ENCODE measurements at regions not wholly inside any gene's neighbourhood (a gene's known extent, or its start where the extent isn't known, plus 50 kb on each side); places are given as distances from the start of the nearest gene placed in this dataset.

DNA sequence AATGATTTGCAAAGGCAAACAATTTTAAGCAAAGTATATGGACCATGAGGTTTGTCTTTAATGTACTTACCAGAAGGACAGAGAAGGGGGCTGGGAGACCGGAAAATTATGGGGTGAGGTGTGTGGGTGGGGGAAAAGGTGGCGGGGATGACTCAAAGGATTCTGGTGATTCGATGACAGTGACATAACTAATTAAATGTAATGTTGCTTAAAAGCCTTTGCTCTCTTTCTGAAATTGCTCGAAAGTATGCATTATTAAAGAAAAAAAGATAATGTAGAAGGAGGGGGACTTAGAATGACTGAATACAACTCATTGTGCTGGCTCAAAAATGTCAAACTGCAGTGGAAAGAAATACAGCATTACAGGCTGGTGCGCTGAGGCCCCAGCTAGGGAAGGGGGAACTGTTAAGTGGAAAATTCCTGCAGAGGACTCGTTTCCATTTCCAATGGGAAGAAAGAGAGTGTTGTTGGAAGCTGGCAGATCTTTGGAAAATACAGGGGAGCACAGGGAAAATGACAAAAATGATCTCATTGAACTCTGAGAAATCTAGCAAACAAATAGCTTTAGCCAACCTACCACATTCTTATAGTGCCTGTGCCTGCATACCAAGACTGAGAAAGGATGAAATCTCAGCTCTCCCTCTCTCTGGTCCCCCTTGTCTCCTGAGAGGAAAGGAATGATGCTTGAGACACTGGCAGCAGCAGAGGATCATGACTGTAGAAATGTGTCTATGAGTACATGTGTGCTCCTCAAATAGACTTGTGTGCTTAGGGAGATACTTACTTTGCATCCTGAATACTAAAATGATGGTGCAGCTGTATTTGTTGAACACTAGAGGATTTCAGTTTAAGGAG, 632.4 kb downstream of the NYAP2 start:
- DNase-seq (ENCODE audit: low read depth in 2 of 2) = peak in 1 of 2 donors; percentile 34

DNA sequence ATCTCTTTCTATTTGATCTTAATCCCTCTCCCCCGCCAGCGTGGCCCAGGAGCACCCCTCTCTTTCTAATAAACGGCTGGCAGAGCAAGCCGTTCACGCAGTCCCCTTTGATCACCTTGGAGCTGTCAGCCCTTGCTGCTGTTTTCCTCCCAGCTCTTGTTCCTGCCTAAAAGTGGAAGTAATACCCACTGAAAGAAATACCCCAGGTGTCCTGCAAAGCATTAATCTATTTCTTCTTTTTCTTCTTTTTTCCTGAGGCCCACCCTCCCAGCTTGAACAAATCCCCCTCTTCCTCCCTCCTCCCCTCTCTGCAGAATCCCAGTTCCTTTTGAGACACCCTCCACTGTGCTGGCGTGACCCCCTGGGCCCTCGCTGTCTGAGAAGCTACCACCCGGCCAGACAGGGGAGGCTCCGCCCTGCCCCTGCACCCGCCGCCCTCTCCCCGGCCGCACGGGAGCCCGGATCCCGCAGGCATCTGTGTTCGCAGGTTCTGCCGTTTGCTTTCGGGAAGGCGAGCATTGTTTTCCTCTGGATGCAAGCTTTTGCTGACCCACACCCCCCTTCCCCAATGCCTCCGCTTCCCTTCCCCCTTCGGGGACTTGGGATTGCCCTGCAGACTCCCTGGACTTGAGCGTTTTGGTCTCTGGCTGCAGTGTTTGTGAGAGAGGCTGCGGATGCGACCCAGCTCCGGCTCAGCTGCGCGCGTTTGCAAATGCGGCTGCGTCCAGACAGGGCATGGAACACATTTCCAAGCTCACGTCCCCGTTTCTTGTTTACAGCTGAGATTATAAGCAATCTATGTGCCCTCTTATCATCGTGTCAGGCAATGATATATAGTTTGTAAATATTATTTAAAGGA, 631.5 kb downstream of the NYAP2 start:
- peak in 1 of 2 donors; percentile 11 for DNase-seq (ENCODE audit: low read depth in 2 of 2)

DNA sequence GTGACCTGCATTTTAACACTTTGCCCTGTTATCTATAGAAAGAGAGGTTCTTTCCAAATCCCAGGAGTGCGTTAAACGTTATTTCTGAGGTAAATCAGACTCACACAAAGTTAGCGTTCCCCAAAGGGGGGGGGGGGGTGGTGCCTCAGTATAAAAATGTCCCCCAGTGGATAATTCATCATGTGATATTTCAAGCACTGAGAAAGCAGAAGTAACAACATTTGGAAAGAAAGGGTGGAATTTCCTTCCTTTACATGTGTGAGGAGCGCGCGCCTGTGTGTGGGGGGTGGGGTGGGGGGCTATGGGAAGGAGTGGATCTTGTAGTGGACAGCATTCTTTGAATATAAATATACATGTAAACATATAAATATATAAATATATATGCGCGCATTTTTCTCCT, 630.9 kb downstream of the NYAP2 start:
- DNase-seq (ENCODE audit: low read depth in 2 of 2) = no peak

DNA sequence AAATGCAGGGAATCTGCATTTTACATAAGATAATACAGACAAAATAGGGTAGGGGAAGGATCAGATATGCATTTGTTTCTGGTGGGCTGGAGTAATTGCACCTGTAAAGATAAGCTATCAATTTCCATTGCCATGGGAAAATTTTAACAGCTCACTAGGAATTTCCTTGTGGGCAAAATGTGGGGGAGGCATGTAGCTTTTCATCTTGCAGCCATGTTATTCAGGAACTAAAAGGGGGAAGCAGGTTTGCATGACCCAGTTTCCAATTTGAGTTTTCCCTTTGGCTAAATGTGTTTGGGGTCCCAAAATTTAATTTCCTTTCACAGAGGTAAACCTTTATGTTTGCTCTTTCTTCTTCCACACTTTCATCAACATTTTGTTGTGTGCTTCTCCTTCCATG, 624.4 kb downstream of the NYAP2 start:
- DNase-seq (ENCODE audit: low read depth in 2 of 2) = no peak

DNA sequence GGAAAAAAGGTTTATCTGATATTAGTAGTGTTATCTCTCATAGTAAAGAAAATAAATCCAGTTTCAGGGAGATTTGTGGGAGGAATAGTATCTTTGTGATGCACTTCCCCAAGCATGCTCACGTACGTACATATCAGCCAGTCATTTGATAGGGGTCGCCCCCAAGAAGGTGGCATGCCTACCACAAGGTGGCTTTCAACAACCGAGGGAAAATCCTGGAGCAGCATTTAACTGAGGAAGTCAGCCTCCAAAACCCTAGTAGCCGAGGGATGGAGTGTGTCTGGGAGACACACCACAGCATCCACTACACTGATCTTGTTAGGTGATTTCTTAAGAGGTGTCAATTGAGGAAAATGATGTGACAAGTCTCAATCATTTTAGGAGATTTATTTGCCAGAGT, 623.9 kb downstream of the NYAP2 start:
- no peak for DNase-seq (ENCODE audit: low read depth in 2 of 2)

DNA sequence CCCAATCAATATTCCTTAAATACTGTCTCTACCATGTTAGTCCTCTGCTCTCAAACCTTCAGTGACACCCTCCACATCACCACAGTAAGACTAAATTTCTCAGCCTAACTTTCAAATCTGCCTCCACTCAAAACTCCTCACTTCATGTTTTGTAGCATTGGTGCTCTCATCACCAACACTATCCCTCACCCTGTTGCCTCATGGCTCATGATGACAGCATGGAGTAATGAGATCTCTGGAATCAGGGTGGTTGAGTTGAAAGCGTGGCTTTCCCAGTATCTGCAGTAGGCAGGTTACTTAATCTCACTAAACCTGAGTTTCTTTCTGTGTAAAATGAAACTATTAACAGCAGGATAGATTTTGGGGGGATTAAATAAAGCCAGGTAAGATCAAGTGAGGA, 621.4 kb downstream of the NYAP2 start:
- no peak for DNase-seq (ENCODE audit: low read depth in 2 of 2)

DNA sequence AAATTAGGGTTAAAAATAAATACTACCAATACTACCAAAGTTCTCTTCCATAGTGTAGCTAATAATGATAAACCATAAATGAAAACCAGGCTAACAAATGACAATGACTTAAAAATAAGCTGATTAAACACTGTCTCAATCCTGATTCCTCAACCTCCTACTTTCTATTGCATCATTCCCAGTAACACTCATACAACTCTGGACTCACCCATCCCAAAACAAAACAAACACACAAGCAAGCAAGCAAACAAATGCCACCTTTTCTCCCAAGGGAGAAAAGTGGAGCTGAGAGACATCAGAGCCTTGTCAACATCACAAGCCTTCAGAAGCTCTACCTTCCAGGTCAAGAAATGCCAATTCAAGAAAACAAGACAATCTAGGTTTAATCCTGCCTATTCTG, 620.7 kb downstream of the NYAP2 start:
- DNase-seq (ENCODE audit: low read depth in 2 of 2) = no peak

DNA sequence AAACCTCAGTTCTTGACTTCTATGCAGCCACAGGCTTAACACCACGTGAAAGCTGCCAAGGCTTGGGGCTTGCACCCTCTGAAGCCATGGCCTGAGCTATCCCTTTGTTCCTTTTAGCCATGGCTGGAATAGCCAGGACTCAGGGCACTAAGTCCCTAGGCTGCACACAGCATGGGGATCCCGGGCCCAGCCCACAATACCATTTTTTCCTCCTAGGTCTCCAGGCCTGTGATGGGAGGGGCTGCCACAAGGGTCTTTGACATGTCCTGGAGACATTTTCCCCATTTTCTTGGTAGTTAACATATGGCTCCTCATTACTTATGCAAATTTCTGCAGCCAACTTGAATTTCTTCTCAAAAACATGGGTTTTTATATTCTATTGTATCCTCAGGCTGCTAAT, 619.1 kb downstream of the NYAP2 start:
- DNase-seq (ENCODE audit: low read depth in 2 of 2) = no peak

DNA sequence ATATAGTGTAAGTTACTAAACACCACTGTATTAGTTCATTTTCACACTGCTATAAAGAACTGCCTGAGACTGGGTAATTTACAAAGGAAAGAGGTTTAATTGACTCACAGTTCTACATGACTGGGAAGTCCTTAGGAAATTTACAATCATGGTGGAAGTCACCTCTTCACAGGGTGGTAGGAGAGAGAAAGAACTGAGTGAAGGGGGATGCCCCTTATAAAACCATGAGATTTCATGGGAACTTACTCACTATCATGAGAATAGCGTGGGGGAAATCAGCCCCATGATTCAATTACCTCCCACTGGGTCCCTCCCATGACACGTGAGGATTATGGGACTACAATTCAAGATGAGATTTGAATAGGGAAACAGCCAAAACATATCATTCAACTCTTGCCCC, 618.0 kb downstream of the NYAP2 start:
- no peak for DNase-seq (ENCODE audit: low read depth in 2 of 2)

DNA sequence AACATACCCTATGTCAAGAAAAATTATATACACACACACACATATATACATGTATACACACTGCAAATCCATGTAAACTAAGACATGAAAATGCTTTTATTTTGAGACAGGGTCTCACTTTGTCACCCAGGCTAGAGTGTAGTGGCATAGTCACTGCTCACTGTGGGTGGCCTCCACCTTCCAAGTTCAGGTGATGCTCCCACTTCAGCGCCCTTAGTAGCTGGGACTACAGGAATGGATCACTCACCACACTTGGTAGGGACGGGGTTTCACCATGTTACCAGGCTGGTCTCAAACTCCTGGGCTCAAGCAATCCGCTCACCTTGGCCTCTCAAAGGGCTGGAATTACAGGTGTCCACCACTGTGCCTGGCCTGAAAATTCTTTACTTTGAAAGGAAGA, 617.6 kb downstream of the NYAP2 start:
- DNase-seq (ENCODE audit: low read depth in 2 of 2) = no peak

DNA sequence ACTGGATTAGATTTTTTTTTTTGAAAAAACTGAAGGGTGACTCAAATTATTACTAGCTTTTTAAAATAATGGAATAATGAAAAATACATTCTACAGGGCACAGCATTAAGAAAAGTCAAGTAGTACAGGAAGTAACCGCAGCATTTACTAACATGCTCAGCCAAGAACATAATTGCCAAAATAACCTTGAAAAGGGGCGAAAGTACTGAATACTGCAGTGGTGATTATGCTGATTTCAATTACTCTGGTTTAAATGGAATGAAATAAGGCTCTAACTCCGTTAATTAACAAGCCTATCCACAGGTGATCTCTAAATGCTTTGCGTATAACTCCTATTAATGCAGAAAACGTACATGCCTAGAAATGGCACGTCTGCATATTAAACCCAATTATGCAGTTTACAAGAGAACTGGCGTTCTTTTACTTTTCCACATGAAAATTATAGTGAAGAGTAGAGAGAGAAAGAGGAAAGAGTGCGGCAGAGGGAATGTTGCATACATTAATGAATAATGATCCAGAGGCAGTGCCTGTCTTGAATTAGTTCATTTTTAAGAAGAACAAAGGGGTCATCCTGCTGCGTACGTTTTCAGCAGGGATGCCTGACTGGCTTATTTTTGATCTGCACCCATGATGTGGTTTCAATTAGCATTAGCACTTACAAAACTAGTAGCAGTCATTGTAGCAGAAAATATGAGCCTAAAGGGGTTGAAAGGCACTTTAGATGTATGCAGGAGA, 612.4 kb downstream of the NYAP2 start:
- no peak for DNase-seq (ENCODE audit: low read depth in 2 of 2)

DNA sequence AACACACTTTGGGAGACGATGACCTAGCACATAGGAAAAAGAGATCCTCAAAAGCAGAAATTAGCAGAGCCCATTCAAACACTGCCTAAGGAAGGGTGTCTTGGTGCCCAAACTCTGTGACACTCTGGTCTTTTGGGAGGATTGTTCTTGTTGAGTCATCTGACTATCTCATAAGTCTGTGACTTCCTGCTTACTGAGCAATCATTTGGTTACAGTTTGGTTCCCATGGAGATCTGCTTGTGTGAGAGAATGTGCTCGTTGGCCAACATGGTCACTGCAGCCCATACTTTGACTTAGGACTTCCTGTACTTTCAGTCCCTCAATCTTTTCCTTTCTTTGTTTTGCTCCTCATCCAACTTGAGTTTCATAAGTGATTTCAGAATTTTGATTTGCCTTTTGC, 602.9 kb downstream of the NYAP2 start:
- no peak for DNase-seq (ENCODE audit: low read depth in 2 of 2)

DNA sequence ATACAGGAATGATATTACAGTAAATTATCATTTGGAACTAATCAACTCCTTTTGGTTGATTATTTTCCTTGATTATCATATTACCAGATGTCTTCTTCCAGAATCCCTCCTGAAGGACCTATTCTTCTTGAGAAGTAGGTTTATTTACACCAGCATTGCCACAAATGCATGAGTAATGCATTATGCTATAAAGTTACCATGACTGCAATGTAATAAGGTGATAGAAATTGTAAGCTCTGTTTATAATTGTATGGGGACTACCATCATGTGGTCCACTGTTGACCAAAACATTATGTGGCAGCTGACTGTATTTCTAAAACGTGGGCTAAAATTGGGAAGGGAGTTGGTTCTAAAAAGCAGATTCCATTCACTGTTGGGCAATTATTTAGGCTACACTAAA, 602.2 kb downstream of the NYAP2 start:
- no peak for DNase-seq (ENCODE audit: low read depth in 2 of 2)

DNA sequence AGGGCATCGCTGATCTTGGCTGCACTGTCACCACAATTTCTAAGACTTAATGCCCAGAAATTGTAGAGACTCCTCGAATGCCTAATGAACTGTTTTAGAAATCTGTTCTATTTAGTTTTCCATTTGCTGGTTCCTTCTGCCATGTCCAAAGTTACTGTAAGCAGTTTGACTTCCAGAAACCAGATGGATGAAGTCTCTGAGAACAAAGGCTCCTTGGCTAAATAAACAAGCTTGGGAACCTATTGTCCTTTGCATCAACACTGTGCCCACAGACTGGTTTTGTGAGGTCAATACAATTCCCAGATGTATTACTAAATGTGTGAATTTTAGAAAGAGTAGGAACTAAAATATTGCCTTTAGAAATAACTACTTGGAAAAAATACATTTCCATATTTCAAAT, 600.2 kb downstream of the NYAP2 start:
- DNase-seq (ENCODE audit: low read depth in 2 of 2) = no peak

DNA sequence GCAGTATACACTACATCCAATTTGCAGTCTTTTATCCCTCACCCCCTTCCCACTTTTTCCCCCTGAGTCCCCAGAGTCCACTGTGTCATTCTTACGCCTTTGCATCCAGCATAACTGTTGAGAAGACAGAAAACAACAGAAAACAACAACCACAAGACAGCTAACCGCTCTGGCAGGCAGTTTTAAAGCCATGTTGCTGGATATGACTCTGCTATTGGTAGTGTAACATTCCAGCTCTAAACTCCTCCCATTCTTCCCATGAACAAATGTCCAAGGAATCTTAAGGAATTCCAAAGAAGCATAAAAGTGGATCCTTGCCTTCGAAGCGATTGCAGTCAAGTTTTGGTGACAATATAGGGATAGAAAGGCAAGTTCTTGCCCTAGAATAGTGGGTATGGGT, 599.1 kb downstream of the NYAP2 start:
- no peak for DNase-seq (ENCODE audit: low read depth in 2 of 2)

DNA sequence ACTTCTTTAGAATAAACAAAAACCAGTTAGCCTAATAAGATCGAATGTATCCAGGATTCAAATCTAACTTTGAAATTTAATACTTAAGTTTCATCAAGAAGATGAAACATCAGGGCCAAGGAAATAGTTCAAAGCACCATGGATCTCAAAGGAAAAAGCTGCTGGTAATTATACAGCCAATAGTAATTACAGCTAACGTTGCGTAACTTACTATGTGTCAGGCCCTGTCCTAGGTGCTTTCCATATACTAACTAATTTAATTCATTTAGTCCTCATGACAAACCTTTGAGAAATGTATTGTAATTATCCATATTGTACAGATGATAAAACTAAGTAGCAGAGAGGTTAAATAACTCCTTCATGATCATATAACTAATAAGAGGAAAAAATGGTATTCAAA, 598.6 kb downstream of the NYAP2 start:
- DNase-seq (ENCODE audit: low read depth in 2 of 2) = no peak

DNA sequence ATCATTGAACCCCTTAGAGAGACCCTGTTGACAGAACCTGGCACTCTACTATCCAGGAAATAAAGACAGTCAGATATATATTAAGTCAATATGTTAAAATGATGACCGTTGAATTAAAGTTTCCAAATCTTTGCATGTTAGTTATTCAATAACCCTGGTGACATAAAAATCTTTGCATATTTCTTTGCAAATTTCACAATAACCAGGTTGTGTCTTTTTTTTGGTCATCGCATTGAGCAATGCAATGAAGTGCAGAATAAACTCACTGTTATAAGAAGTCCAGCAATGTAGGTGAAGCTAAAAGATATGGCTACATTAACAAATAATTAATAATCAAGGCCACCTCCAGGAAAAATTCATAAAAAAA, 596.9 kb downstream of the NYAP2 start:
- DNase-seq (ENCODE audit: low read depth in 2 of 2) = no peak

DNA sequence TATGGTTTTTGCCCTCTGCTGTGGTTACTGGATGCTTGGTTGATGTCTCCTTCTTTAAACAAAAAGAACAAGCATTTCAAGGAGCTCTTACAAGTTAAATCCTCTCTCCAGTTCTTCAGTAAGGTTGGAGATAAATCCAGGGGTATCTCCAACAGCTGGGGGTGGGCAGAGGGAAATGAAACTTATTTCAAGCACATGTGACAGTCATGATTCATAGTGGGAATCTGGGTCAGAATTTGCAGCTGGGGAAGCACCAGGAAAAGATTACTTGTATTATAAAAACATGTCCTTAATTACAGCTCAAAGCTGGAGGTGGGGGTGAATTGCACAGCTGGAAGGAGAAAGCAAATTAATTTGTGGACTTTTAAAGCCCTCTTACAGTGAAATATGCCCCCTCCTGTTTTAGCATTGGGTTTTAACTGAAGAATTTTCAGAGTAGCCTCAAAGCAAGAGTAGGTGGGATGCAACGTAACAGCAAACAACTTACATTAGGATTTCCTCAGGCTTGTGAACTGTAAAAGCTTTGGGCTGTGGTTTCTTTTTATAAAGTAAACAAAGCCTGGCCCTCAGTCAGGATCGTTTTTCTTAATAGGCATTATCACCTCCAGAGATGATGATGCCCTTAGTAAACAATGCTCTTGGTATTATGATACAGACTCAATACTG, 596.4 kb downstream of the NYAP2 start:
- DNase-seq (ENCODE audit: low read depth in 2 of 2) = no peak

DNA sequence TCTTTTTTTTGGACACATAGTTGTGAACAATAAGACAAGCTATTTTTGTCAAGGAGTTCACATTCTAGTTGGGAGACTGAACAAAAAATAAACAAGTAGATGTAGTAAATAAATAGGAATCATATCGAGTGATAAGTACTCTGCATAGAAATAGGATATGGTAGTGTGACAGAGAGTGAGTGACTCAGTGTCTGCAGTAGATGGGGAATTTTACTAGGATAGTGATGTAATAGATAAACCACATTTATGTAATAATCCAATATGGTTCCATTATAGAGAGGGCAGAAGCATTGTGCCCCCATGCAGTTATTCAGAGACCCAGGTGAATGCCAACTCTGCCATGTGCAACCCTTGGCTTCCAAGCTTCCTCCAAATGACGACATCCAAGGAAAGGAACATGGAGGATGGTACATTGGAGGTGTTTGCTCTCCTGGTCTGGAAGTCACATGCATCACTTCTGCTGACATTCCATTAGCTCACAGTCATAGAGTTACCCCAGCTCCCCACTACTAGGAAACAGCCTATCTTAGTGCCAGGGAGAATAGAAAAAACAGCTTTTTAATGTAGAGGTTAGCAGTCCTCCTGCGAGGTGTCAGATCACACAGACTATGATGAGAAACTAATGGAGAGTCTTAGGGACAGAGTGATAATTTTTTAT, 595.4 kb downstream of the NYAP2 start:
- DNase-seq (ENCODE audit: low read depth in 2 of 2) = no peak

DNA sequence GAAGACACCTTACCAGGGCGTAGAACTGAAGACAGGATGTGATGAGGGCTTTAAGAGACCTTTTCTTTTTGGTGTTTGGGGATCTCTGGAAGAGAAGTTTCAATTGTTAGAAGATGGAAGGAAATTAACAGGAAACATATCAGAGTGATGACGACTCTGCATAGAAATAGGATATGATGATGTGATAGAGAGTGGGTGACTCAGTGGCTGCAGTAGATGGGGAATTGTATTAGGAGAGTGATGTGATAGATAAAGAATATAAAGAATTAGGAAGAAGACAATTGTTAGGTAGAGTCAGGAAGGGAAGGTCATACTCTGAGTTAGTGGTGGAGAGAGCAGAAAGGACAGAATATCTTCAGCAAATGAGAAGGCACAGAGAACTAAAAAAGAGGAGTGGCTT, 593.9 kb downstream of the NYAP2 start:
- no peak for DNase-seq (ENCODE audit: low read depth in 2 of 2)

DNA sequence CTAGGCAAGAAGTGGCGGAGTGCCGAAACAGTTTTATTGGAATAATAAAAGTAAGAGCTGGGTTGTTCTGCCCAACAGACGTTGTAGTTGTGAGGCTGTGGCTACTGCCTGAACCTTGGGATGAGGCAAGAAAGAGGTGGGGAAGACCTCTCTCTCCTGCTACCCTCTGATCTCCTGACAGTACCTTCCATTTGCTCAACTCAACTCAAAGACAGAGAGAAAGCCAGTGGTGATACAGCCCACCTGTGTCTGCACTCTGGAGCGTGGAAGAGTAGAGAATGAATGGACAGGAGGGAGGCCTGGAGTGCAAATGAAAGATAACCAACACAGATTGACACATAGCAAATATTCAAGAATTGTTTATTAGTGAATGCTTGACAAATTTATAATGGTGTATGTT, 590.3 kb downstream of the NYAP2 start:
- DNase-seq (ENCODE audit: low read depth in 2 of 2) = no peak

Data from stimulated activated CD8-positive, alpha-beta memory T cell treated with anti-CD3 and anti-CD28 coated beads, Interleukin-15, amount 100 ng/mL, for 48 hours (primary cell).